ENCODE measurements at regions not wholly inside any gene's neighbourhood (a gene's known extent, or its start where the extent isn't known, plus 50 kb on each side); places are given as distances from the start of the nearest gene placed in this dataset.

DNA sequence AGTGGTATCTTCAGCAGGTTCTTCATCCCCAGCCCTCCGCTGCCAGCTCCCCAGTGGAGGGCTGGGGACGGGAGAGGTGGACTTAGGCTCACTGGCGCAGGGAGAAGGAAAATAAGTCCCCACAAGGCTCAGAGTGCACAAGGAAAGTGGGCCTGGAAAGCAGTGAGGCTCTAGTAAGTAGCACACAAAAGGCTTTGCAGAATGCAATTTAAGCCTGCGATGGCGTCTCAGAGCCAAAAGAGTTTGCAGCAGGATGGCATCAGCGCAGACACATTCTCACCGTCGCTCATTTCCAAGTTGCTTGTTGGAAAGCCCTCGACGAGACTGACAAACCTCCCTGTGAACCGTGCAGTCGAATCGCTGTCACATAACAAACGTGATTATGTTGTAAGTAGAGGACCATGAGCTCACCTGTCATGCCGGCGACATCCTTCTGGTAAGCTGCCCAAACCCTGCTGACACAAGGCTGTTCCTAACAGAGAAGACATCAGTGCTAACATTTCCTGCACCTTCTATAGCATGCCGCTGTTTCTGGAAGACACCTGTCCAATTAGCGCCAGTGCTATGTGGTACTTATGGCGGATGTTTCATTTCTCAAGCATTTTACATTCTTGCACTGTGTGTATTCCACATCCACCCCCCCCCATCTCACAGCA lies 98.3 kb upstream of the NPVF start:
- intact Hi-C loops (cut with micrococcal nuclease): no loop called here
- BruUV-seq (replicated peaks): no TSS peak
- H3K79me2 ChIP-seq (ENCODE audit: control insufficient read depth, insufficient read depth, low read length): no peaks in the 10 kb centered on the region
- TF ChIP-seq FOS (IDR thresholded peaks at IDR 0.05; ENCODE audit: borderline replicate concordance, insufficient read depth, low read length) (no peak), POLR2AphosphoS5 (IDR thresholded peaks at IDR 0.05; ENCODE audit: insufficient read depth, low read depth, low read length) (no peak), EZH2 (IDR thresholded peaks at IDR 0.05; ENCODE audit: borderline replicate concordance, low read depth, low read length, severe bottlenecking) (no peak), POLR2A (IDR thresholded peaks at IDR 0.05; ENCODE audit: low read depth, low read length) (no peak), GATA2 (IDR thresholded peaks at IDR 0.05; ENCODE audit: insufficient read depth, insufficient read length, low read depth, low read length) (no peak), JUN (IDR thresholded peaks at IDR 0.05; ENCODE audit: borderline replicate concordance, insufficient read depth, insufficient read length, low read depth) (no peak)
- TF ChIP-seq, protein P1, sequence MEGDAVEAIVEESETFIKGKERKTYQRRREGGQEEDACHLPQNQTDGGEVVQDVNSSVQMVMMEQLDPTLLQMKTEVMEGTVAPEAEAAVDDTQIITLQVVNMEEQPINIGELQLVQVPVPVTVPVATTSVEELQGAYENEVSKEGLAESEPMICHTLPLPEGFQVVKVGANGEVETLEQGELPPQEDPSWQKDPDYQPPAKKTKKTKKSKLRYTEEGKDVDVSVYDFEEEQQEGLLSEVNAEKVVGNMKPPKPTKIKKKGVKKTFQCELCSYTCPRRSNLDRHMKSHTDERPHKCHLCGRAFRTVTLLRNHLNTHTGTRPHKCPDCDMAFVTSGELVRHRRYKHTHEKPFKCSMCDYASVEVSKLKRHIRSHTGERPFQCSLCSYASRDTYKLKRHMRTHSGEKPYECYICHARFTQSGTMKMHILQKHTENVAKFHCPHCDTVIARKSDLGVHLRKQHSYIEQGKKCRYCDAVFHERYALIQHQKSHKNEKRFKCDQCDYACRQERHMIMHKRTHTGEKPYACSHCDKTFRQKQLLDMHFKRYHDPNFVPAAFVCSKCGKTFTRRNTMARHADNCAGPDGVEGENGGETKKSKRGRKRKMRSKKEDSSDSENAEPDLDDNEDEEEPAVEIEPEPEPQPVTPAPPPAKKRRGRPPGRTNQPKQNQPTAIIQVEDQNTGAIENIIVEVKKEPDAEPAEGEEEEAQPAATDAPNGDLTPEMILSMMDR (IDR thresholded peaks at IDR 0.05; ENCODE audit: extremely low read depth in 1 of 2, insufficient read depth in 1 of 2, low read depth in 1 of 2, low read length in 2 of 2): no peak
- TF ChIP-seq, protein P2, sequence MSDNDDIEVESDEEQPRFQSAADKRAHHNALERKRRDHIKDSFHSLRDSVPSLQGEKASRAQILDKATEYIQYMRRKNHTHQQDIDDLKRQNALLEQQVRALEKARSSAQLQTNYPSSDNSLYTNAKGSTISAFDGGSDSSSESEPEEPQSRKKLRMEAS (IDR thresholded peaks at IDR 0.05; ENCODE audit: insufficient read depth, insufficient read length): no peak
- POLR2A ChIA-PET: no interaction called here
- H3K27ac ChIP-seq (ENCODE audit: insufficient read depth, low read depth, low read length): no peak overlapping the region
- H2AFZ ChIP-seq (ENCODE audit: low read depth, low read length): no peak overlapping the region
- no peaks in the 10 kb centered on the region for H3K9me1 ChIP-seq (replicated peaks; ENCODE audit: control insufficient read depth, extremely low read depth, insufficient read depth, low read length)
- no peaks in the 10 kb centered on the region for H4K20me1 ChIP-seq (replicated peaks; ENCODE audit: control insufficient read depth, extremely low read depth, insufficient read depth, low read length)
- H3K4me3 ChIP-seq (replicated peaks in 1 of 3; ENCODE audit: insufficient read depth in 1 of 3, low read depth in 1 of 3, low read length in 3 of 3): no peak overlapping the region
- CTCF ChIA-PET: interaction anchor here (1.0 kb wide), 1 partner anchor 67 kb away, joined by 3 read pairs; no protein-coding TSS in a partner anchor
- H3K27me3 ChIP-seq (ENCODE audit: control insufficient read depth in 2 of 2, insufficient read depth in 2 of 2, low read length in 2 of 2): no peaks in the 10 kb centered on the region
- dilution Hi-C loops (cut with MboI; ENCODE audit: extremely low pct_ligation_motif_present, low sequenced_read_pairs): no loop called here
- H3K9me3 ChIP-seq (replicated peaks; ENCODE audit: control insufficient read depth, insufficient read depth, low read length): no peaks in the 10 kb centered on the region
- H3K9ac ChIP-seq (replicated peaks; ENCODE audit: extremely low read depth, insufficient read depth, low read length): no peak overlapping the region
- FAIRE-seq (no peak), DNase-seq (ENCODE audit: low read depth, low spot score) (no peak)
- H3K4me2 ChIP-seq (ENCODE audit: insufficient read depth, low read length): no peak overlapping the region
- H3K4me1 ChIP-seq (ENCODE audit: control insufficient read depth, extremely low read depth, insufficient read depth, low read length): no peaks in the 10 kb centered on the region
- no peaks in the 10 kb centered on the region for H3K36me3 ChIP-seq (ENCODE audit: control insufficient read depth in 2 of 2, extremely low read depth in 1 of 2, insufficient read depth in 2 of 2, low read length in 2 of 2)
